Hippocampal formation (tissue), 2 donors: ENCODE measurements at regions not wholly inside any gene's neighbourhood (a gene's known extent, or its start where the extent isn't known, plus 50 kb on each side); places are given as distances from the start of the nearest gene placed in this dataset.
"Not testable (repeated sequence)": the region's sequence is repeated elsewhere in the genome, so short reads cannot be mapped to it uniquely, and the experiment has no call there.

Experiments
- DNase-seq, 2 donors: peaks; one replicate each; lab custom pipeline; 2025; lab: John Stamatoyannopoulos, UW

GRCh38 chr16:66173181-66173580 lies 193.3 kb upstream of the CDH5 start:
- not testable (repeated sequence) for DNase-seq

GRCh38 chr16:66172463-66172862 lies 194.0 kb upstream of the CDH5 start:
- no peak for DNase-seq

GRCh38 chr16:66171578-66171977 lies 194.9 kb upstream of the CDH5 start:
- DNase-seq: no peak

- no peak for DNase-seq
Measured at GRCh38 chr16:66170989-66171388, 195.5 kb upstream of the CDH5 start.

- no peak for DNase-seq
Measured at GRCh38 chr16:66169817-66170216, 196.7 kb upstream of the CDH5 start.

GRCh38 chr16:66168777-66169176 lies 197.7 kb upstream of the CDH5 start:
- no peak for DNase-seq

GRCh38 chr16:66167564-66168291 lies 198.8 kb upstream of the CDH5 start:
- no peak for DNase-seq

- DNase-seq: no peak
Measured at GRCh38 chr16:66166490-66166889, 200.0 kb upstream of the CDH5 start.

GRCh38 chr16:66165879-66166278 lies 200.6 kb upstream of the CDH5 start:
- DNase-seq: no peak

GRCh38 chr16:66164581-66165247 lies 201.8 kb upstream of the CDH5 start:
- DNase-seq: no peak

- no peak for DNase-seq
Measured at GRCh38 chr16:66162821-66163220, 203.7 kb upstream of the CDH5 start.

GRCh38 chr16:66161942-66162341 lies 204.5 kb upstream of the CDH5 start:
- DNase-seq: no peak

- no peak for DNase-seq
Measured at GRCh38 chr16:66161269-66161668, 205.2 kb upstream of the CDH5 start.

- no peak for DNase-seq
Measured at GRCh38 chr16:66159987-66160386, 206.5 kb upstream of the CDH5 start.

GRCh38 chr16:66156538-66156937 lies 210.0 kb upstream of the CDH5 start:
- DNase-seq: no peak

GRCh38 chr16:66155933-66156332 lies 210.6 kb upstream of the CDH5 start:
- no peak for DNase-seq

GRCh38 chr16:66154801-66155200 lies 211.7 kb upstream of the CDH5 start:
- no peak for DNase-seq

- DNase-seq: no peak
Measured at GRCh38 chr16:66152823-66153393, 213.6 kb upstream of the CDH5 start.

- DNase-seq: no peak
Measured at GRCh38 chr16:66152181-66152580, 214.3 kb upstream of the CDH5 start.

GRCh38 chr16:66150698-66151482 lies 215.6 kb upstream of the CDH5 start:
- DNase-seq: no peak

- DNase-seq: no peak
Measured at GRCh38 chr16:66147291-66147690, 219.2 kb upstream of the CDH5 start.

GRCh38 chr16:66146798-66147197 lies 219.7 kb upstream of the CDH5 start:
- no peak for DNase-seq

- DNase-seq: no peak
Measured at GRCh38 chr16:66144641-66145040, 221.8 kb upstream of the CDH5 start.
